ENCODE measurements at regions not wholly inside any gene's neighbourhood (a gene's known extent, or its start where the extent isn't known, plus 50 kb on each side); places are given as distances from the start of the nearest gene placed in this dataset.
"Not testable (repeated sequence)": the region's sequence is repeated elsewhere in the genome, so short reads cannot be mapped to it uniquely, and the experiment has no call there.

- no peak for DNase-seq (ENCODE audit: low read depth, low spot score)
These were observed 51.6 kb upstream of the MPP7 start for GRCh38 chr10:28354511-28354910.

- DNase-seq (ENCODE audit: low read depth, low spot score): no peak
These were observed 52.5 kb upstream of the MPP7 start for GRCh38 chr10:28355376-28355775.

- DNase-seq (ENCODE audit: low read depth, low spot score): peak; percentile 29
These were observed 56.5 kb upstream of the MPP7 start for GRCh38 chr10:28359334-28359733.

- DNase-seq (ENCODE audit: low read depth, low spot score): no peak
These were observed 57.3 kb upstream of the MPP7 start for GRCh38 chr10:28360175-28360574.

- no peak for DNase-seq (ENCODE audit: low read depth, low spot score)
These were observed 60.5 kb upstream of the MPP7 start for GRCh38 chr10:28363376-28363775.

GRCh38 chr10:28365840-28366239 lies 63.0 kb upstream of the MPP7 start:
- no peak for DNase-seq (ENCODE audit: low read depth, low spot score)

- no peak for DNase-seq (ENCODE audit: low read depth, low spot score)
These were observed 64.1 kb upstream of the MPP7 start for GRCh38 chr10:28366994-28367393.

GRCh38 chr10:28367413-28367812 lies 64.5 kb upstream of the MPP7 start:
- DNase-seq (ENCODE audit: low read depth, low spot score): no peak

- DNase-seq (ENCODE audit: low read depth, low spot score): no peak
These were observed 65.1 kb upstream of the MPP7 start for GRCh38 chr10:28367929-28368484.

- no peak for DNase-seq (ENCODE audit: low read depth, low spot score)
These were observed 67.4 kb upstream of the MPP7 start for GRCh38 chr10:28370107-28370835.

- DNase-seq (ENCODE audit: low read depth, low spot score): not testable (repeated sequence)
These were observed 68.8 kb upstream of the MPP7 start for GRCh38 chr10:28371638-28372037.

- DNase-seq (ENCODE audit: low read depth, low spot score): no peak
These were observed 71.2 kb upstream of the MPP7 start for GRCh38 chr10:28374036-28374435.

GRCh38 chr10:28375399-28376354 lies 72.8 kb upstream of the MPP7 start:
- peak; percentile 74 for DNase-seq (ENCODE audit: low read depth, low spot score)

GRCh38 chr10:28378986-28379585 lies 76.2 kb upstream of the MPP7 start:
- DNase-seq (ENCODE audit: low read depth, low spot score): no peak

- no peak for DNase-seq (ENCODE audit: low read depth, low spot score)
These were observed 78.6 kb upstream of the MPP7 start for GRCh38 chr10:28381466-28381865.

GRCh38 chr10:28381903-28382347 lies 79.1 kb upstream of the MPP7 start:
- peak; percentile 88 for DNase-seq (ENCODE audit: low read depth, low spot score)

- no peak for DNase-seq (ENCODE audit: low read depth, low spot score)
These were observed 79.8 kb upstream of the MPP7 start for GRCh38 chr10:28382525-28383269.

GRCh38 chr10:28384557-28384956 lies 81.7 kb upstream of the MPP7 start:
- DNase-seq (ENCODE audit: low read depth, low spot score): no peak

- DNase-seq (ENCODE audit: low read depth, low spot score): no peak
These were observed 83.1 kb upstream of the MPP7 start for GRCh38 chr10:28385748-28386502.

- DNase-seq (ENCODE audit: low read depth, low spot score): no peak
These were observed 83.6 kb upstream of the MPP7 start for GRCh38 chr10:28386503-28386868.

- DNase-seq (ENCODE audit: low read depth, low spot score): no peak
These were observed 84.3 kb upstream of the MPP7 start for GRCh38 chr10:28387140-28387539.
